Astrocyte of the spinal cord (primary cell): ENCODE measurements at regions not wholly inside any gene's neighbourhood (a gene's known extent, or its start where the extent isn't known, plus 50 kb on each side); places are given as distances from the start of the nearest gene placed in this dataset.

ENCODE experiments used
- DNase-seq: peaks from one replicate; pipeline ENCODE4 v3.0.0; 2011; ENCODE audit warnings: low read depth, low spot score
- H3K4me3 ChIP-seq: 2 replicates; pipeline ENCODE4 v1.5.1; 2011; ENCODE audit warnings: low read depth, mild to moderate bottlenecking, low read length, moderate library complexity
- CTCF ChIP-seq: IDR thresholded peaks from 2 replicates; pipeline ENCODE4 v1.5.1; 2012; ENCODE audit warnings: low read depth, mild to moderate bottlenecking, low read length, inconsistent platforms
- in situ Hi-C: cut with HindIII; loops from 2 replicates; pipeline ENCODE4 v1.10.0; 2017; ENCODE audit warnings: low sequenced_read_pairs

- in situ Hi-C loops = no loop called here
- TF ChIP-seq CTCF = no peak
- no peak for DNase-seq
- H3K4me3 ChIP-seq = no peak overlapping the region
These were observed 178.0 kb downstream of the RND3 start for GRCh38 chr2:150309311-150310080.

- in situ Hi-C loops = no loop called here
- TF ChIP-seq CTCF = no peak
- no peak for DNase-seq
- no peak overlapping the region for H3K4me3 ChIP-seq
These were observed 180.2 kb downstream of the RND3 start for GRCh38 chr2:150307258-150307657.

- no peak for TF ChIP-seq CTCF
- no peak for DNase-seq
- in situ Hi-C loops = no loop called here
- H3K4me3 ChIP-seq = no peak overlapping the region
These were observed 184.2 kb downstream of the RND3 start for GRCh38 chr2:150303281-150303680.

GRCh38 chr2:150298571-150299305 lies 188.7 kb downstream of the RND3 start:
- in situ Hi-C loops = no loop called here
- H3K4me3 ChIP-seq = no peak overlapping the region
- TF ChIP-seq CTCF = no peak
- no peak for DNase-seq

GRCh38 chr2:150296770-150297546 lies 190.5 kb downstream of the RND3 start:
- H3K4me3 ChIP-seq = no peak overlapping the region
- peak; percentile 43 for DNase-seq
- in situ Hi-C loops = no loop called here
- TF ChIP-seq CTCF = no peak

GRCh38 chr2:150295544-150295943 lies 191.9 kb downstream of the RND3 start:
- no peak overlapping the region for H3K4me3 ChIP-seq
- DNase-seq = no peak
- in situ Hi-C loops = no loop called here
- no peak for TF ChIP-seq CTCF
